HepG2 (cell line): ENCODE measurements at regions not wholly inside any gene's neighbourhood (a gene's known extent, or its start where the extent isn't known, plus 50 kb on each side); places are given as distances from the start of the nearest gene placed in this dataset.

Experiments
- ATF3 ChIP-seq: sonication (generic); formaldehyde crosslinking; IDR thresholded peaks from 2 replicates; pipeline ENCODE4 v1.4.0; 2020; ENCODE audit warnings: missing genetic modification reagents
- ELK4 ChIP-seq: sonication (generic); formaldehyde crosslinking; IDR thresholded peaks from 2 replicates; pipeline ENCODE4 v1.9.0; 2021; ENCODE audit warnings: missing genetic modification reagents, borderline replicate concordance
- GABPB1 ChIP-seq: IDR thresholded peaks from 2 replicates; pipeline ENCODE4 v1.6.1; 2016; ENCODE audit warnings: mild to moderate bottlenecking, missing genetic modification reagents, moderate library complexity, missing compliant biosample characterization
- HINFP ChIP-seq: sonication (generic); formaldehyde crosslinking; IDR thresholded peaks from 2 replicates; pipeline ENCODE4 v1.4.0; 2020; ENCODE audit warnings: low read depth, mild to moderate bottlenecking, missing genetic modification reagents
- NFRKB ChIP-seq: fragments of 450-650 bp; IDR thresholded peaks from 2 replicates; pipeline ENCODE4 v1.6.1; 2017
- PHF8 ChIP-seq: sonication (generic); formaldehyde crosslinking; IDR thresholded peaks from 2 replicates; pipeline ENCODE4 v1.5.0; 2020; ENCODE audit warnings: missing genetic modification reagents
- TF ChIP-seq, protein P1 (sequence below): sonication (generic); formaldehyde crosslinking; IDR thresholded peaks from 2 replicates; pipeline ENCODE4 v1.4.0; 2020; ENCODE audit warnings: missing genetic modification reagents

DNA sequence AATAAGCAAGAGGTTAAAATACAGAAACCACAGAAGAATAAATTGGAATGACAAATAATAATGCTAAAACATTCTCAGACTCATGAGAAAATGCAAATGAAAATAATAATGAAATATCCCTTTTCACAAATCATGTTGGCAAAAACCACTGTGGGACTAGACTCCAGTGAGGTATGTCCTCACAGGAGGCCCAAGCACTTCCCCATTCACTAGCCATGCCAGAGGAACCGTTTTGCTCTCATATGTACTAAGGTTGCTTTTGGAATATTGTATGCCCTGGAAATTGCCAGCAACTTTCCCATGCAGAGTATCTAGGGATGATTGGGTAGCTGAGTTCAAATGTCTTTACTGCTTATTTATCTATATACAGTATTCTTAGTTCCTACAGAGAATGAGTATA lies 106.2 kb upstream of the CHORDC1 start:
- TF ChIP-seq ELK4 (CRISPR knock-in tag) = no peak
- TF ChIP-seq, protein P1, sequence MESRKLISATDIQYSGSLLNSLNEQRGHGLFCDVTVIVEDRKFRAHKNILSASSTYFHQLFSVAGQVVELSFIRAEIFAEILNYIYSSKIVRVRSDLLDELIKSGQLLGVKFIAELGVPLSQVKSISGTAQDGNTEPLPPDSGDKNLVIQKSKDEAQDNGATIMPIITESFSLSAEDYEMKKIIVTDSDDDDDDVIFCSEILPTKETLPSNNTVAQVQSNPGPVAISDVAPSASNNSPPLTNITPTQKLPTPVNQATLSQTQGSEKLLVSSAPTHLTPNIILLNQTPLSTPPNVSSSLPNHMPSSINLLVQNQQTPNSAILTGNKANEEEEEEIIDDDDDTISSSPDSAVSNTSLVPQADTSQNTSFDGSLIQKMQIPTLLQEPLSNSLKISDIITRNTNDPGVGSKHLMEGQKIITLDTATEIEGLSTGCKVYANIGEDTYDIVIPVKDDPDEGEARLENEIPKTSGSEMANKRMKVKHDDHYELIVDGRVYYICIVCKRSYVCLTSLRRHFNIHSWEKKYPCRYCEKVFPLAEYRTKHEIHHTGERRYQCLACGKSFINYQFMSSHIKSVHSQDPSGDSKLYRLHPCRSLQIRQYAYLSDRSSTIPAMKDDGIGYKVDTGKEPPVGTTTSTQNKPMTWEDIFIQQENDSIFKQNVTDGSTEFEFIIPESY (CRISPR knock-in tag) = no peak
- no peak for TF ChIP-seq NFRKB
- no peak for TF ChIP-seq PHF8 (CRISPR knock-in tag)
- TF ChIP-seq HINFP (CRISPR knock-in tag) = no peak
- TF ChIP-seq GABPB1 (CRISPR knock-in tag) = no peak
- no peak for TF ChIP-seq ATF3
